Spleen (tissue), 11 donors: ENCODE measurements at regions not wholly inside any gene's neighbourhood (a gene's known extent, or its start where the extent isn't known, plus 50 kb on each side); places are given as distances from the start of the nearest gene placed in this dataset.

Experiments
- DNase-seq: peaks from one replicate; pipeline ENCODE4 v3.0.0-alpha.2; 2020
- H3K27ac ChIP-seq, 8 donors: fragments of 200-600 bp; sonication (generic) in 7 of 8; 1 replicate in 4 of 8; 2 replicates in 4 of 8; pipeline versions ENCODE4 v1.5.0 to v1.8.0; 2016 to 2021; ENCODE audit warnings: inconsistent platforms in 4 of 8, mild to moderate bottlenecking in 4 of 8, moderate library complexity in 1 of 8
- H3K27me3 ChIP-seq, 7 donors: fragments of 200-600 bp; sonication (generic) in 6 of 7; replicated peaks in 1 of 7; 1 replicate in 4 of 7; 2 replicates in 3 of 7; pipeline versions ENCODE4 v1.5.0 to v1.8.0; 2016 to 2021; ENCODE audit warnings: inconsistent platforms in 3 of 7, mild to moderate bottlenecking in 1 of 7
- H3K36me3 ChIP-seq, 6 donors: fragments of 200-600 bp; sonication (generic) in 5 of 6; 1 replicate in 4 of 6; 2 replicates in 2 of 6; pipeline versions ENCODE4 v1.5.0 to v1.8.0; 2016 to 2021; ENCODE audit warnings: inconsistent platforms in 2 of 6
- H3K4me1 ChIP-seq, 6 donors: fragments of 200-600 bp; sonication (generic) in 5 of 6; 1 replicate in 3 of 6; 2 replicates in 3 of 6; pipeline versions ENCODE4 v1.5.0 to v1.8.0; 2016 to 2021; ENCODE audit warnings: inconsistent platforms in 3 of 6
- H3K4me3 ChIP-seq, 8 donors: fragments of 200-600 bp; sonication (generic) in 7 of 8; 1 replicate in 4 of 8; 2 replicates in 4 of 8; pipeline versions ENCODE4 v1.5.0 to v1.8.0; 2016 to 2021; ENCODE audit warnings: inconsistent platforms in 4 of 8, mild to moderate bottlenecking in 4 of 8, moderate library complexity in 2 of 8
- H3K9me3 ChIP-seq, 8 donors: fragments of 200-600 bp; sonication (generic) in 7 of 8; 1 replicate in 4 of 8; 2 replicates in 4 of 8; pipeline versions ENCODE4 v1.5.0 to v1.8.0; 2016 to 2021; ENCODE audit warnings: inconsistent platforms in 4 of 8
- CTCF ChIP-seq, 11 experiments: fragments of 200-600 bp in 7 of 11; fragments of 450-650 bp in 4 of 11; sonication (generic) in 4 of 11; IDR thresholded peaks in 8 of 11; conservative IDR thresholded peaks in 3 of 11; 1 replicate in 7 of 11; 2 replicates in 4 of 11; pipeline versions ENCODE4 v1.4.0 to v1.8.0; 2016 to 2021; ENCODE audit warnings: antibody characterized with exemption in 11 of 11, inconsistent platforms in 4 of 11, mild to moderate bottlenecking in 1 of 11
- POLR2A ChIP-seq, 3 donors: fragments of 450-650 bp; IDR thresholded peaks; one replicate each; pipeline ENCODE4 v1.5.1; 2017; ENCODE audit warnings: antibody characterized with exemption in 3 of 3, mild to moderate bottlenecking in 1 of 3
- POLR2AphosphoS5 ChIP-seq, 3 donors: sonication (generic); formaldehyde crosslinking; IDR thresholded peaks; one replicate each; pipeline ENCODE4 v1.5.1; 2017; ENCODE audit warnings: antibody characterized with exemption in 3 of 3
- WGBS, 5 donors: extraction: QIAGEN DNeasy Blood & Tissue Kit in 3 of 5; methylation state at CpG; one replicate each; pipeline versions ENCODE4 v1.1.5 to v1.1.7; 2013 to 2018; 5-methylcytosine and 5-hydroxymethylcytosine counted together
- intact Hi-C: fragments of 100-400 bp; cut with DNase I; formaldehyde crosslinking; loops from one replicate; pipeline ENCODE4 v1.15.0; 2023; ENCODE audit warnings: low total_unique reads
- donor health status: healthy with polysubstance abuse.
- donor health status: DM: no; HTN: no; CAD: no; lungs with moderate emphysema.
- donor health status: DM: no; HTN: no; CAD: no.
- donor health status: Bipolar disorder and iron deficiency.
- donor health status: healthy.
- donor health status: DM: no; HTN: no; CAD: no.
- donor health status: DM: yes; HTN: yes; CAD: no.

- WGBS, 5 donors = 44 to 69% (median 62%) methylated on average over 4 of the region's 4 CpGs
- no peak for TF ChIP-seq POLR2A (IDR thresholded peaks at IDR 0.05)
Observed at GRCh38 chr22:27274770-27275449, 526.6 kb downstream of the MN1 start.

GRCh38 chr22:27278946-27279345 lies 522.6 kb downstream of the MN1 start:
- Histone ChIP-seq H3K4me1 (no peaks in the 10 kb centered on the region), H3K9me3 (peaks cover 0 to 20% (median 2%) of the 10 kb centered on the region in 8 donors), H3K36me3 (no peaks in the 10 kb centered on the region), H3K27ac (no peak overlapping the region), H3K4me3 (no peak overlapping the region), H3K27me3 (peaks cover 0 to 14% (median 0%) of the 10 kb centered on the region in 7 donors)
- WGBS, 5 donors = 71 to 86% (median 72%) methylated on average over 2 of the region's 2 CpGs
- intact Hi-C loops = no loop called here
- DNase-seq = no peak
- TF ChIP-seq POLR2A (IDR thresholded peaks at IDR 0.05) (no peak), CTCF (IDR thresholded peaks at IDR 0.05 in 8 of 11, conservative IDR thresholded peaks at IDR 0.05 in 3 of 11) (no peak), POLR2AphosphoS5 (IDR thresholded peaks at IDR 0.05) (no peak)

More at GRCh38 chr22:27274770-27275449, 526.6 kb downstream of the MN1 start:
- Histone ChIP-seq H3K27me3 (peaks cover 0 to 36% (median 0%) of the 10 kb centered on the region in 7 donors), H3K4me1 (no peaks in the 10 kb centered on the region), H3K36me3 (no peaks in the 10 kb centered on the region), H3K27ac (no peak overlapping the region), H3K4me3 (no peak overlapping the region), H3K9me3 (peaks cover 0 to 6% (median 0%) of the 10 kb centered on the region in 8 donors)
- DNase-seq = no peak
- intact Hi-C loops = no loop called here

DNA sequence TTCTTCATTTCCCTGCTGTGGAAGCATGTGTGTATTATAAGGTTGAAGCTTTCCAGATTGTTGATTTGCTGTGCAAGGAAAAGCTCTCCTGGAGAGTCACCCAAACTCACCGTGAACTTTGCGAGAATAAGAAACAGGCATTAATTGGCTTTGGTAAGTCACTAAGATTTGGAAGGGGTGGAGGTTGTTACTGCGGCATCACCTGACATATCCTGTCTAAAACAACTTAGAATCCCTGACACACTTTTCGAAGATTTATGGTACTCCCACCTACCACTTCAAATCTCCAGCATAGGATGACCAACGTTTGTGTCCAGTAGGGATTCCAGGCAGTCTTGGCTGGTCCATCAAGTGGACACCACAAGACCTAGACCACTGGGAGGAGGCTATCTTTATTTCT lies 518.3 kb downstream of the MN1 start:
- Histone ChIP-seq H3K4me3 (no peak overlapping the region), H3K9me3 (peaks cover 0 to 15% (median 1%) of the 10 kb centered on the region in 8 donors), H3K27me3 (peaks cover 0 to 7% (median 0%) of the 10 kb centered on the region in 7 donors), H3K4me1 (no peaks in the 10 kb centered on the region), H3K27ac (no peak overlapping the region), H3K36me3 (no peaks in the 10 kb centered on the region)
- WGBS, 5 donors = 79 to 94% (median 94%) methylated on average over 5 of the region's 5 CpGs
- intact Hi-C loops = no loop called here
- TF ChIP-seq POLR2A (IDR thresholded peaks at IDR 0.05) = no peak
- TF ChIP-seq CTCF (IDR thresholded peaks at IDR 0.05 in 8 of 11, conservative IDR thresholded peaks at IDR 0.05 in 3 of 11) = no peak
- TF ChIP-seq POLR2AphosphoS5 (IDR thresholded peaks at IDR 0.05) = no peak
- DNase-seq = no peak

DNA sequence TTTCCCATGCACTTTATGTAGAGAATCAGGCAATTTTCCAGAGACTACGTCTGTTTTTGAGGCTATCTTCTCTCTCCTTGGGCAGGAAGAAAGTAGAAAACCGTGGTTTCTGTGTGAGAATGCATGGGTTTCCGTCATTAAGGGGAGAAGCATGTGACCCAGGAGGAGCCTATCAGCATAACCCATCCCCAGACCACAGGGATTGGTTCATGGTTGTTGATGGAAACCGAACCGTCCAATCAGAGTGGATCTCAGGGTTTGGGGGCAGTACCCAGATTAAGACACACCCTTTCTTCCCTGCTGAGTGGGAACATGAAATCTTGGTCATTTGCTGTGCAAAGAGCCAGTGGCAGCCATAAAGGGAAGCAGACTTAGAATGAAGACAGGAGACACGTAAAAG lies 517.8 kb downstream of the MN1 start:
- H3K36me3 ChIP-seq = no peaks in the 10 kb centered on the region
- H3K27me3 ChIP-seq = peaks cover 0 to 6% (median 0%) of the 10 kb centered on the region in 7 donors
- H3K4me3 ChIP-seq = no peak overlapping the region
- H3K27ac ChIP-seq = no peak overlapping the region
- intact Hi-C loops = no loop called here
- 66 to 81% (median 73%) methylated on average over 6 of the region's 6 CpGs for WGBS, 5 donors
- no peak for TF ChIP-seq POLR2AphosphoS5 (IDR thresholded peaks at IDR 0.05)
- TF ChIP-seq POLR2A (IDR thresholded peaks at IDR 0.05) = no peak
- no peak for TF ChIP-seq CTCF (IDR thresholded peaks at IDR 0.05 in 8 of 11, conservative IDR thresholded peaks at IDR 0.05 in 3 of 11)
- H3K9me3 ChIP-seq = peaks cover 0 to 15% (median 1%) of the 10 kb centered on the region in 8 donors
- no peak for DNase-seq
- no peaks in the 10 kb centered on the region for H3K4me1 ChIP-seq
